Subcutaneous abdominal adipose tissue (tissue), 5 donors: ENCODE measurements at regions not wholly inside any gene's neighbourhood (a gene's known extent, or its start where the extent isn't known, plus 50 kb on each side); places are given as distances from the start of the nearest gene placed in this dataset.

Experiments
- H3K27ac ChIP-seq: one replicate; pipeline ENCODE4 v1.7.0; 2013; ENCODE audit warnings: low read depth, mild to moderate bottlenecking, inconsistent platforms, low read length, moderate library complexity
- H3K27me3 ChIP-seq, 5 donors: one replicate each; pipeline ENCODE4 v1.7.0; 2013; ENCODE audit warnings: low read length in 5 of 5, inconsistent platforms in 1 of 5; ENCODE audit not compliant: control insufficient read depth in 5 of 5, insufficient read depth in 4 of 5
- H3K36me3 ChIP-seq, 5 donors: one replicate each; pipeline ENCODE4 v1.7.0; 2013; ENCODE audit warnings: low read length in 5 of 5; ENCODE audit not compliant: control insufficient read depth in 5 of 5, insufficient read depth in 5 of 5
- H3K4me1 ChIP-seq, 5 donors: one replicate each; pipeline ENCODE4 v1.7.0; 2013; ENCODE audit warnings: low read length in 5 of 5, mild to moderate bottlenecking in 3 of 5, moderate library complexity in 1 of 5; ENCODE audit not compliant: control insufficient read depth in 5 of 5, insufficient read depth in 5 of 5
- H3K4me3 ChIP-seq, 5 donors: one replicate each; pipeline ENCODE4 v1.7.0; 2013; ENCODE audit warnings: low read length in 5 of 5, low read depth in 1 of 5
- H3K9ac ChIP-seq, 5 donors: one replicate each; pipeline ENCODE4 v1.7.0; 2013; ENCODE audit warnings: low read length in 5 of 5, mild to moderate bottlenecking in 4 of 5, moderate library complexity in 3 of 5
- H3K9me3 ChIP-seq, 5 donors: one replicate each; pipeline ENCODE4 v1.7.0; 2013; ENCODE audit warnings: low read length in 5 of 5; ENCODE audit not compliant: control insufficient read depth in 5 of 5
- donor health status: healthy.
- donor health status: healthy.
- donor health status: healthy.
- donor health status: healthy.
- donor health status: healthy.

GRCh38 chr2:74036010-74036409 is 51.3 kb downstream of the TET3 start:
- H3K9me3 ChIP-seq, result peaks cover 0 to 4% (median 0%) of the 10 kb centered on the region in 5 donors
- H3K9ac ChIP-seq, result no peak overlapping the region
- H3K4me1 ChIP-seq, result peaks cover 0 to 44% (median 26%) of the 10 kb centered on the region in 5 donors
- H3K4me3 ChIP-seq, result no peak overlapping the region
- H3K27ac ChIP-seq, result no peak overlapping the region
- H3K36me3 ChIP-seq, result no peaks in the 10 kb centered on the region
- no peaks in the 10 kb centered on the region for H3K27me3 ChIP-seq

DNA sequence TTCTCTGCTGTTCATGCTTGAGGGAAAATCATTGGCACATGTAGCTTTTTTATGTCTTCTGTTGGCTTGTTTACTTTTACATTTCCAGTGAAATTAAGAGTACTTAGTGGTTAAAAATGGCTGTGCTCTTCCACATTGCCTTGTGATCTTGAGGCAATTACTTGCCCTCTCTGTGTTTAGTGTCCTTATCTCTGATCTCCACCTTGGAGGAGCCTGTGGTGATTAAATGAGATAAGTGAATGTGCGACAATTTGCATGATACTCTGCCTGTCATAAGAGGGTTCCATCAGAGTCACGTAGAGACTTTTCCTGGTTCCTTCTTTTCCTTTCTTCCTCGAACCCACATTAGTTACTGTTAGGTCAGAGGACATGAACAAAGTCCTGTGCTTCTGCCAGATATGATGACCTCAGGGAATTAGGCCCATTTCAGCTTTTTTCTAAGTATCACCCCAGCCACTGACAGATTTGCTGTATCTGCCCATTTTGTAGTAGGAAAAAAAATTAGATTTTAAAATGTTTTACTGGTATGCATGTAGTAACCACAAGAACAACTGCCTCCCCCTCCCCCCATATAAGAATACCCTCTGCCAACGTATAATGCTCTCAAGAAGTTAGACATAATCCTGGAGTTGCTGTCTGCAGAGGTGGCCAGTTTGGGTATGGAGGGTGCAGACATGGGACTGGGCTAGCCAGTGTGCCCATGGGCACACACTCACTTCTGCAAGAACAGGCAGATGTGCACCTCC is 51.9 kb downstream of the TET3 start:
- no peak overlapping the region for H3K9ac ChIP-seq
- peaks cover 0 to 42% (median 26%) of the 10 kb centered on the region in 5 donors for H3K4me1 ChIP-seq
- no peaks in the 10 kb centered on the region for H3K27me3 ChIP-seq
- H3K9me3 ChIP-seq, result peaks cover 0 to 4% (median 0%) of the 10 kb centered on the region in 5 donors
- H3K4me3 ChIP-seq, result no peak overlapping the region
- no peaks in the 10 kb centered on the region for H3K36me3 ChIP-seq
- no peak overlapping the region for H3K27ac ChIP-seq

DNA sequence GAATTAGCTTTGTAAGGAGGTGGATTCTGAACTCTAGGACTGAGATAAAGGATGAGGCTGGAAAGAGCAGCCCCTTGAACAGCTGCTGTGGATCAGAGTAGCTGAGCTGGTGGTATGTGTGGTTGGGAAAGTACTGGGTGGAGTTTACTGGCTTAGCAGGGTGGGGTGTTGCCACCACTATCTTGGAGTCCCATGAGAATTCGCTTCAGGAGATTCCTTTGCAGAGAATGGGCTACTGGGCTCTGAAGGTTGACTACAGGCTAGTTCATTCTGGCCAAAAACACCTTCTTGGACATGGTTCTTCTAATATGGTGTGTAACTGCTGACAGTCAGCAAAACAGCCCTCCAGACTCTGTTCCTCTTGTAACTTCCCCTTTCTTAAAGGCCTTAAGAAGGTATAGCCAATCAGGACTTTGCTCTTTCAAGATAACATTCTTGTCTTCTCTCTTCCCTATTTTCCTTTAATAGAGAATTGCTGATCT is 52.7 kb downstream of the TET3 start:
- H3K4me1 ChIP-seq, result peaks cover 0 to 34% (median 19%) of the 10 kb centered on the region in 5 donors
- no peak overlapping the region for H3K4me3 ChIP-seq
- H3K27ac ChIP-seq, result no peak overlapping the region
- H3K9me3 ChIP-seq, result peaks cover 0 to 4% (median 0%) of the 10 kb centered on the region in 5 donors
- H3K9ac ChIP-seq, result no peak overlapping the region
- no peaks in the 10 kb centered on the region for H3K36me3 ChIP-seq
- no peaks in the 10 kb centered on the region for H3K27me3 ChIP-seq

GRCh38 chr2:74039611-74040010 is 54.9 kb downstream of the TET3 start:
- Histone ChIP-seq H3K27ac (no peak overlapping the region), H3K9ac (no peak overlapping the region), H3K4me1 (peaks cover 0 to 30% (median 14%) of the 10 kb centered on the region in 5 donors), H3K27me3 (no peaks in the 10 kb centered on the region), H3K4me3 (no peak overlapping the region), H3K9me3 (peaks cover 0 to 4% (median 0%) of the 10 kb centered on the region in 5 donors), H3K36me3 (no peaks in the 10 kb centered on the region)

DNA sequence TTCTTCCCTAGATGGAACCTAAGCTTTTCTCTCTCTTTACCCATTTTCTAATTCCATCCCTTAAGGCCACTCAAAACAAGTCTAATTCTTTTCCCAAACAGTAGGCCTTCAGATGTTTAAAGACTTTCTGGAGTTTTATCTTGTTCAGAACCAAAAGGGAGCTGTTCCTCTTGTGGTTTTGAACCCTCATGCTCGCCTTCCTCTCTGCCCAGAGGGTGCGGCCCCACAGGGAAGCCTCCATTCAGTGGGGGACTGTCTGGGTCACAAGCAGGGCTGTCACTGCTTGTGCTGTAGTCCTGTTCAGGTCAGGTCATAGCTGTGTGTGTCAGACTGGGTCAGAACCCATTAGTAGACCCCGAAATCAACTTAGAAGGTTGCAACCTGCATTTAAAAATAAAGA is 56.5 kb downstream of the TET3 start:
- H3K9me3 ChIP-seq, result peaks cover 0 to 4% (median 0%) of the 10 kb centered on the region in 5 donors
- H3K27ac ChIP-seq, result no peak overlapping the region
- peaks cover 0 to under 1% (median 0%) of the 10 kb centered on the region in 5 donors for H3K36me3 ChIP-seq
- H3K4me1 ChIP-seq, result peaks cover 0 to 30% (median 14%) of the 10 kb centered on the region in 5 donors
- H3K4me3 ChIP-seq, result no peak overlapping the region
- no peak overlapping the region for H3K9ac ChIP-seq
- H3K27me3 ChIP-seq, result no peaks in the 10 kb centered on the region

DNA sequence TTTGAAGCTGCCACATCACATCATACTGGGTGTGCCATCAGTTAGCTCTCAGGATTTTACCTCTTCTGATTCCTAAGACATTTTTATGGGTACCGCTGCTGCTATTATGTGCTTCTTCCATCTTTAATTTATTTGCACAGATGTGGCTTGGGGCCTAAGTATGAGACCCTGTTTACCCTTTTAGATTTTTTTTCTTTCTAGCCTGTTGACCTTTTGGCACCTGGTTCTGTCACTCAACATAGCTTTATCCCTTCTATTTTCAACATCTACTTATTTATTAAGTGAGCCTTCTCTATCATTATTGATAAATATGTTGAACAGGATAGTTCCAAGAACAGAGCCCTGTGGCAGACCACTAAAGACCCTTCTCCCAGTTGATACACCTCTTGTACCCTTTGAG is 57.0 kb downstream of the TET3 start:
- H3K4me3 ChIP-seq, result no peak overlapping the region
- peaks cover 0 to 4% (median 0%) of the 10 kb centered on the region in 5 donors for H3K9me3 ChIP-seq
- peaks cover 0 to 25% (median 11%) of the 10 kb centered on the region in 5 donors for H3K4me1 ChIP-seq
- H3K27ac ChIP-seq, result no peak overlapping the region
- no peak overlapping the region for H3K9ac ChIP-seq
- peaks cover 0 to 6% (median 5%) of the 10 kb centered on the region in 5 donors for H3K36me3 ChIP-seq
- H3K27me3 ChIP-seq, result no peaks in the 10 kb centered on the region

DNA sequence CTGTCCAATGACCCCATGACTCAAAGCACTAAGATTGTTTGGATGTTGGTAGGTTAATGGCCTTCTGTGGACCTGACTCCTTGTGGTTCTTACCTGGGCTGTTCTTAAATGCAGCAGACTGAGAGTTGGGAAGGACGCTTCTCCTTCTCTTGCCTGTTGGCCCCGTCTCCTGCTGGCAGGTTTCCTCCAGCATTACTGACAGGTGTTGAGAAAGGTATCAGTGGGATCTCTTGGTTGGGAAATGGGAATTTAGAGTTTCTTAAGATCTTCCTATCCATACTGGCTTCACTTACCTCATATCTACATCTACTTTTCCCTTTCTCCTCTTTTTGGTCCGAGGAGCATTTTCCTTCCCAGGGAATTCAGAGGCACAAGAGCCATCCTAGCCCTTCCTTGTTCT is 57.9 kb downstream of the TET3 start:
- Histone ChIP-seq H3K4me3 (no peak overlapping the region), H3K9me3 (peaks cover 0 to 4% (median 0%) of the 10 kb centered on the region in 5 donors), H3K27ac (no peak overlapping the region), H3K9ac (no peak overlapping the region), H3K36me3 (peaks cover 0 to 15% (median 8%) of the 10 kb centered on the region in 5 donors), H3K4me1 (peaks cover 0 to 18% (median 6%) of the 10 kb centered on the region in 5 donors), H3K27me3 (no peaks in the 10 kb centered on the region)

DNA sequence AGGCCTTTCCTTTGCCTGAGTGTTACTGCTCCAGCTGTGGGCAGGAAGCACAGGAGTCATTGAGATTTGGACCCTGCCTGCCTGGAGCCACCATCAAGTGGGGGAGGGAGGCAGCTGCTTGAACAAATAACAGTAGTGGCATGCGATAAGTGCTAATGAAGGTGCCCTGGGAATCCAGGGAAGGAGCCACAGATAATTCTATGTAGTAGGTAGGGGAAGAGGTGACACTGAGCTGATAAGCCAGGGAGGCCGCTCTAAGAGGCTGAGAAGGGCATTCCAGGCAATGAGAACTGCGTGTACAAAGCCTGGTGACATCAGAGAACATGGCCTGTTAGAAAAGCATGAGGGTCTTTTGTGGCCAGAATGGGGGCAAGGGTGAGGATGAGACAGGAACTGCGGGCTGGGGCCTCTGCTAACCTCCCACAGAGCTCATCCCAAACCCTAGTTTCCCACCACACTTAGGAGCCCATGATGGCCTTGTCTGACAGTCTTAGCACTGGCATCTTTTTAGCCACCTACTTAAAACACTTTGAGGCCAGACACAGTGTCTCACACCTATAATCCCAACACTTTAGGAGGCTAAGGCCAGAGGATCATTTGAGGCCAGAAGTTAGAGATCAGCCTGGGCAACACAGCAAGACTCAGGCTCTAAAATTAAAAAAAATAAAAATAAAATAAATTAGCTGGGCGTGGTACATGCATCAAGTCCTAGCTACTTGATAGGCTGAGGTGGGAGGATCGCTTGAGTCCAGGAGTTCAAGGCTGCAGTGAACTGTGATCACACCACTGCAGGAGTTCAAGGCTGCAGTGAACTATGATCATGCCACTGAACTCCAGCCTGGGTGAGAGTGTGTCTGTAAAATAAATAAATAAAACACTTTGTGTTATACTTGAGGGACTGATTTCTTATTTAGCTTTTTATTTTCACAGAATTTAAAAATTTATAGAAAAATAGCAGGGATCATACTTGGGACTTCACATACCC is 58.9 kb downstream of the TET3 start:
- H3K4me3 ChIP-seq, result no peak overlapping the region
- H3K4me1 ChIP-seq, result peaks cover 0 to 8% (median 0%) of the 10 kb centered on the region in 5 donors
- H3K27me3 ChIP-seq, result no peaks in the 10 kb centered on the region
- H3K9me3 ChIP-seq, result peaks cover 0 to 4% (median 0%) of the 10 kb centered on the region in 5 donors
- H3K9ac ChIP-seq, result no peak overlapping the region
- no peak overlapping the region for H3K27ac ChIP-seq
- H3K36me3 ChIP-seq, result peaks cover 0 to 25% (median 11%) of the 10 kb centered on the region in 5 donors

DNA sequence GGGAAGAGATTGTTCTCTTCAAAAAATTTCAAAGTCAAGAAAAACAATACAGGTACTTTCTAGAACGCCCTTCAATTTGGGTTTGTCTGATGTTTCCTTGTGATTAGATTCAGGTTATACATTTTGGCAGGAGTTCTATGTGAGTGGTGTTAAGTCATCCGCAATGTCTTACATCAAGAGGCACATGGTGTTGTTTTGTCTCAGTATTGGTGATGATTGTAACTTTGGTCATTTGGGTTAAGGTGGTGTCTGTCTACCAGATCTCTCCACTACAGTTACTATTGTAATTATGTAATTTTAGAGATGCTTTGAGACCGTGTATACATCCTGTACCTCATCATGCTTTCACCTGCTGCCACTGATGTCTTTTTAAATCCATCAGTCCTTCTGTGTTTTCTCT is 60.3 kb downstream of the TET3 start:
- no peak overlapping the region for H3K9ac ChIP-seq
- no peak overlapping the region for H3K4me3 ChIP-seq
- H3K9me3 ChIP-seq, result no peaks in the 10 kb centered on the region
- no peaks in the 10 kb centered on the region for H3K27me3 ChIP-seq
- H3K36me3 ChIP-seq, result peaks cover 0 to 38% (median 11%) of the 10 kb centered on the region in 5 donors
- no peak overlapping the region for H3K27ac ChIP-seq
- peaks cover 0 to 7% (median 0%) of the 10 kb centered on the region in 5 donors for H3K4me1 ChIP-seq
